DMS 273 (cell line): ENCODE measurements at regions not wholly inside any gene's neighbourhood (a gene's known extent, or its start where the extent isn't known, plus 50 kb on each side); places are given as distances from the start of the nearest gene placed in this dataset.

Experiments used
- DNase-seq: peaks from one replicate; lab custom pipeline; 2025; ENCODE audit not compliant: unreplicated experiment; lab: John Stamatoyannopoulos, UW

GRCh38 chr2:129299756-129300155 lies 679.7 kb upstream of the RAB6C start:
- DNase-seq: no peak

GRCh38 chr2:129300456-129300855 lies 679.0 kb upstream of the RAB6C start:
- no peak for DNase-seq

- peak; percentile 68 for DNase-seq
These were observed 678.0 kb upstream of the RAB6C start for GRCh38 chr2:129301431-129301913.

- DNase-seq: peak; percentile 27
These were observed 677.4 kb upstream of the RAB6C start for GRCh38 chr2:129302106-129302505.

GRCh38 chr2:129302561-129303183 lies 676.8 kb upstream of the RAB6C start:
- DNase-seq: no peak

GRCh38 chr2:129314120-129314519 lies 665.3 kb upstream of the RAB6C start:
- DNase-seq: no peak

- no peak for DNase-seq
These were observed 660.7 kb upstream of the RAB6C start for GRCh38 chr2:129318581-129319421.

- DNase-seq: no peak
These were observed 660.1 kb upstream of the RAB6C start for GRCh38 chr2:129319422-129319717.

- no peak for DNase-seq
These were observed 659.2 kb upstream of the RAB6C start for GRCh38 chr2:129320288-129320687.

GRCh38 chr2:129324349-129324748 lies 655.1 kb upstream of the RAB6C start:
- no peak for DNase-seq

GRCh38 chr2:129325151-129325550 lies 654.3 kb upstream of the RAB6C start:
- DNase-seq: no peak

GRCh38 chr2:129329574-129329973 lies 649.9 kb upstream of the RAB6C start:
- DNase-seq: no peak

- no peak for DNase-seq
These were observed 649.0 kb upstream of the RAB6C start for GRCh38 chr2:129330504-129330903.

- peak; percentile 27 for DNase-seq
These were observed 647.8 kb upstream of the RAB6C start for GRCh38 chr2:129331638-129332037.

- no peak for DNase-seq
These were observed 645.3 kb upstream of the RAB6C start for GRCh38 chr2:129334128-129334527.

- no peak for DNase-seq
These were observed 644.6 kb upstream of the RAB6C start for GRCh38 chr2:129334696-129335410.

GRCh38 chr2:129336276-129336675 lies 643.2 kb upstream of the RAB6C start:
- no peak for DNase-seq

GRCh38 chr2:129337076-129337475 lies 642.4 kb upstream of the RAB6C start:
- no peak for DNase-seq

GRCh38 chr2:129345540-129345939 lies 633.9 kb upstream of the RAB6C start:
- no peak for DNase-seq

- no peak for DNase-seq
These were observed 631.8 kb upstream of the RAB6C start for GRCh38 chr2:129347486-129348217.

GRCh38 chr2:129354631-129355030 lies 624.8 kb upstream of the RAB6C start:
- DNase-seq: no peak
